Type B pancreatic cell (in vitro differentiated cells): ENCODE measurements at regions not wholly inside any gene's neighbourhood (a gene's known extent, or its start where the extent isn't known, plus 50 kb on each side); places are given as distances from the start of the nearest gene placed in this dataset.

ENCODE experiments used
- DNase-seq: peaks from one replicate; pipeline ENCODE4 v3.0.0; 2021; ENCODE audit warnings: mixed read lengths; ENCODE audit not compliant: unreplicated experiment; ENCODE audit errors: extremely low spot score
- H3K27ac Mint-ChIP-seq: 2 replicates; pipeline ENCODE4 v1.8.0; 2021; ENCODE audit warnings: mild to moderate bottlenecking, mixed read lengths
- H3K27me3 Mint-ChIP-seq: 2 replicates; pipeline ENCODE4 v1.8.0; 2021; ENCODE audit warnings: mixed read lengths
- H3K36me3 Mint-ChIP-seq: 2 replicates; pipeline ENCODE4 v1.8.0; 2021; ENCODE audit warnings: mixed read lengths
- H3K4me1 Mint-ChIP-seq: one replicate; pipeline ENCODE4 v1.8.0; 2021; ENCODE audit warnings: mixed read lengths; ENCODE audit not compliant: unreplicated experiment
- H3K4me3 Mint-ChIP-seq: 2 replicates; pipeline ENCODE4 v1.8.0; 2021; ENCODE audit warnings: mild to moderate bottlenecking, mixed read lengths
- H3K9me3 Mint-ChIP-seq: 2 replicates; pipeline ENCODE4 v1.8.0; 2021; ENCODE audit warnings: mixed read lengths
- TF ChIP-seq, protein P1 (sequence below): fragments of 200-600 bp; sonication (generic); conservative IDR thresholded peaks from 2 replicates; pipeline ENCODE4 v1.5.0; 2021; ENCODE audit warnings: antibody characterized with exemption, mild to moderate bottlenecking

DNA sequence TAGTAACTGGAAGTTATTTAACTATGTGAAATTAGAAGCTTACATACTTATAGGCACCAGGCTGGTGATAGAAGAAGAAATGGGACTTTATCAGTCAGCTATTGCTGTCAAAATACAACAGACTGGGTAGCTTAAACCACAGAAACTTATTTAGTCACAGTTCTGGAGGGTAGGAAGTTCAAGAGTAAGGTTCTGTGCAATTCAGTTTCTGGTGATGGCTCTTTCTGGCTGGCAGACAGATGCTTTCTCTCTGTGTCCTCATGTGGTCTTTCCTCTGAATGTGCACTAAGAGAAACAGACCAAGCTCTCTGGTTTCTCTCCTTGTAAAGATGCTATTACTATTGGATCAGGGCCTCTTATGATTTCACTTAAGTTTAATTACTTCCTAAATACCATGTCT lies 92.1 kb upstream of the ANKRD50 start:
- H3K36me3 Mint-ChIP-seq: no peaks in the 10 kb centered on the region
- H3K4me3 Mint-ChIP-seq: no peak overlapping the region
- no peak overlapping the region for H3K27ac Mint-ChIP-seq
- H3K27me3 Mint-ChIP-seq: no peaks in the 10 kb centered on the region
- peaks cover 6% of the 10 kb centered on the region for H3K9me3 Mint-ChIP-seq
- TF ChIP-seq, protein P1, sequence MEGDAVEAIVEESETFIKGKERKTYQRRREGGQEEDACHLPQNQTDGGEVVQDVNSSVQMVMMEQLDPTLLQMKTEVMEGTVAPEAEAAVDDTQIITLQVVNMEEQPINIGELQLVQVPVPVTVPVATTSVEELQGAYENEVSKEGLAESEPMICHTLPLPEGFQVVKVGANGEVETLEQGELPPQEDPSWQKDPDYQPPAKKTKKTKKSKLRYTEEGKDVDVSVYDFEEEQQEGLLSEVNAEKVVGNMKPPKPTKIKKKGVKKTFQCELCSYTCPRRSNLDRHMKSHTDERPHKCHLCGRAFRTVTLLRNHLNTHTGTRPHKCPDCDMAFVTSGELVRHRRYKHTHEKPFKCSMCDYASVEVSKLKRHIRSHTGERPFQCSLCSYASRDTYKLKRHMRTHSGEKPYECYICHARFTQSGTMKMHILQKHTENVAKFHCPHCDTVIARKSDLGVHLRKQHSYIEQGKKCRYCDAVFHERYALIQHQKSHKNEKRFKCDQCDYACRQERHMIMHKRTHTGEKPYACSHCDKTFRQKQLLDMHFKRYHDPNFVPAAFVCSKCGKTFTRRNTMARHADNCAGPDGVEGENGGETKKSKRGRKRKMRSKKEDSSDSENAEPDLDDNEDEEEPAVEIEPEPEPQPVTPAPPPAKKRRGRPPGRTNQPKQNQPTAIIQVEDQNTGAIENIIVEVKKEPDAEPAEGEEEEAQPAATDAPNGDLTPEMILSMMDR: no peak
- DNase-seq: no peak
- no peaks in the 10 kb centered on the region for H3K4me1 Mint-ChIP-seq

DNA sequence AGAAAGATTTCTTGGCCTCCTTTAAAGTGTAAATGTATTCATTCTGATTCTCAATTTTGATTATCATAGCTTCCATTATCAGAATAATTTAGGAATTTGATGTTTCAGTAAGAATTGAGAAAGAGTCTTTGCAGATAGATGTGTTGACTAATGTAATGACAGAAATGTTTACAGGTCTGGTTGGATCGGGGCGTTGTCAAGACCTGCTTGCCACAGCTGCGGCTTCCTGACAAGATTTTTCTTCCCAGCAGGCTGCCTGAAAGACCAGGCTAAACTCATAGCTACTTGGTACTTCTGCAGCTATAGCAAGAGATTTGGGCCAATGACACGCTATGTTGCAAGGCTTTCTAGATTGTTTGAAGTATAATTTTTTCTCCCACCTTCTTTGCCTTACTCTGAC lies 91.5 kb upstream of the ANKRD50 start:
- H3K27ac Mint-ChIP-seq: no peak overlapping the region
- H3K27me3 Mint-ChIP-seq: no peaks in the 10 kb centered on the region
- H3K4me1 Mint-ChIP-seq: no peaks in the 10 kb centered on the region
- DNase-seq: no peak
- H3K36me3 Mint-ChIP-seq: no peaks in the 10 kb centered on the region
- H3K9me3 Mint-ChIP-seq: peaks cover 6% of the 10 kb centered on the region
- TF ChIP-seq, protein P1: no peak
- no peak overlapping the region for H3K4me3 Mint-ChIP-seq

DNA sequence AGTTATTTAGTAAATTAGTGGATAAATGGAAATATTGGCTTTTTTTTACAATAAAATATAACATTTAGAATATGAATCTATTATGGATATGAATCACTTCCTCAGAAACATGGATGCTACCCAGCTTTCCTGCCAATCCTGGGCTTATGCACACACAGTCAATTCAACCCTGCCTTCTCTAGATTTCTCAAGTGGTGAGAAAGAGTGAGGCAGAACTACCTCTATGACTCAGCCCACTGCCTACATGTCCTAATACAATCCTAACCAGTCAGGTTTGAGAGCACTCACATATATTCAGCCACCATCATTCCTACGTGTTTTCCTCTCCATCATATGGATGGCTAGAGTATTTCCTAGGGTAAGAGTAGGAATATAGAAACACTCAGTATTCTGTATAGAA lies 91.1 kb upstream of the ANKRD50 start:
- no peak for DNase-seq
- Mint-ChIP-seq H3K27ac (no peak overlapping the region), H3K4me3 (no peak overlapping the region), H3K4me1 (no peaks in the 10 kb centered on the region), H3K27me3 (no peaks in the 10 kb centered on the region), H3K36me3 (no peaks in the 10 kb centered on the region), H3K9me3 (peaks cover 6% of the 10 kb centered on the region)
- TF ChIP-seq, protein P1: no peak

DNA sequence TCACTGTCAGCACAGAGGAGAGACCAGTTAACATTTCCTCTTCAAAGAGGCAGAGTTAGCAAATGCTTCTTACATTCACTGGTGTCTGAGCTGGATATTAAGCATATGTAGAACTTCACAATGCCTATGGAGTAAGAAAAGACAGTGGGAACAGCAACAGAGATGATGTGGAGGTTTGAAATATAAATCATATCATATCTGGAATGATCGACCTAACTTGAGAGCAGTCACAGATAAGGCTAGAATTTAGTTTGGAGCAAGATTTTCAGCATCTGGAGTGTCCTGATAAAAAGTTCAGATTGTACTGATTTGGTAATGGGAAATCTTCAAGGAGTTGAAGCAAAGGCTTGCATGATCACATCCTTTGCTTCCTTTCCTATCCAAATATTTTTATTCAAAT lies 90.5 kb upstream of the ANKRD50 start:
- no peak for DNase-seq
- no peak overlapping the region for H3K27ac Mint-ChIP-seq
- peaks cover 6% of the 10 kb centered on the region for H3K9me3 Mint-ChIP-seq
- H3K27me3 Mint-ChIP-seq: no peaks in the 10 kb centered on the region
- no peaks in the 10 kb centered on the region for H3K4me1 Mint-ChIP-seq
- H3K36me3 Mint-ChIP-seq: no peaks in the 10 kb centered on the region
- TF ChIP-seq, protein P1: no peak
- H3K4me3 Mint-ChIP-seq: no peak overlapping the region

DNA sequence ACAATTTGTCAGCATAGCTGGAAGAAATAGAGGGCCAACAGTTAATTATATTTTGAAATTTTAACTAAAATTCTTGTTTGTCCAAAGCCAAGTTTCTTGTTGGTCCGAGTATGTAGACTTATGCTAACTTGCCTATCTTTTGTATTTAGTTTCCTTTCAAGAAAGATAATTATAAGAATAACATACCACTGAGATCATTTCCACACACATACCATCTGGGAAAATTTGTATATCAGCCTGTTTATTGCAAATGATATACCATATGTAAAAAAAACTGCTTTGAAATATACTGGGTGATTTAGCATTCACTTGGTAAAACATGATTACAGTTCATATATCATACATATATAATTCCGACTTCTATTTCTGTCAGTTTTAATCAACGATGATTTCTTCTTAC lies 84.7 kb upstream of the ANKRD50 start:
- TF ChIP-seq, protein P1: no peak
- Mint-ChIP-seq H3K27ac (no peak overlapping the region), H3K36me3 (no peaks in the 10 kb centered on the region), H3K4me1 (no peaks in the 10 kb centered on the region), H3K9me3 (no peaks in the 10 kb centered on the region), H3K4me3 (no peak overlapping the region), H3K27me3 (no peaks in the 10 kb centered on the region)
- no peak for DNase-seq

DNA sequence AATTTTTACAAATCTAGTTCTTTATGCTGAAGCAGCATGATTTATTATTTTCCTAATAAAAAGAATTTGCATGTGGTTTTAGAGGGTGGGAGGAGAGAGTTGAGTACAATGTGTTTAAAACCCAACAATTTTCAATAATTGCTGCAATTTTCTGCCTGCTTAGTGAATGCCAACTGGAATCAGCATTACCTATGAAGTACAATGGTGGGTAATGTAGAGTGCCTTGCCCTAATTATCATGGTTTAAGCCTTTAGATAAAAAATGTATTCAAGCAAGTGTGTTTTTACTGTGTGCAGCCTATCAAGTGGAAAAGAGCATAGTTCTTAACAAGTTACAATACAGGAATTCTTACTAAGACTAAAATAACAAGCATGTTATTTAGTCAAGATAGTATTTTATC lies 77.9 kb upstream of the ANKRD50 start:
- no peaks in the 10 kb centered on the region for H3K27me3 Mint-ChIP-seq
- no peaks in the 10 kb centered on the region for H3K9me3 Mint-ChIP-seq
- no peak overlapping the region for H3K4me3 Mint-ChIP-seq
- H3K36me3 Mint-ChIP-seq: no peaks in the 10 kb centered on the region
- TF ChIP-seq, protein P1: no peak
- H3K4me1 Mint-ChIP-seq: peaks cover 12% of the 10 kb centered on the region
- H3K27ac Mint-ChIP-seq: no peak overlapping the region
- DNase-seq: no peak
